GM23248 (cell line): ENCODE measurements at regions not wholly inside any gene's neighbourhood (a gene's known extent, or its start where the extent isn't known, plus 50 kb on each side); places are given as distances from the start of the nearest gene placed in this dataset.

Source experiments
- EZH2 ChIP-seq: fragments of 200-600 bp; sonication (generic); IDR thresholded peaks from 2 replicates; pipeline ENCODE4 v1.6.1; 2018; ENCODE audit warnings: antibody characterized with exemption, mild to moderate bottlenecking; ENCODE audit not compliant: insufficient read depth, poor library complexity, severe bottlenecking
- EZH2phosphoT487 ChIP-seq: fragments of 200-600 bp; sonication (generic); IDR thresholded peaks from 2 replicates; pipeline ENCODE4 v1.6.1; 2018; ENCODE audit warnings: antibody characterized with exemption, moderate library complexity, mild to moderate bottlenecking, low read depth; ENCODE audit not compliant: insufficient read depth

GRCh38 chr16:54986409-54986808 lies 55.7 kb downstream of the IRX5 start:
- no peak for TF ChIP-seq EZH2phosphoT487
- no peak for TF ChIP-seq EZH2
